Stimulated activated effector memory CD8-positive, alpha-beta T cell treated with anti-CD3 and anti-CD28 coated beads, Interleukin-12 subunit alpha, Interleukin-12 subunit beta, amount 100 ng/mL, for 72 hours (primary cell): ENCODE measurements at regions not wholly inside any gene's neighbourhood (a gene's known extent, or its start where the extent isn't known, plus 50 kb on each side); places are given as distances from the start of the nearest gene placed in this dataset.

ENCODE experiments used
- ATAC-seq: fragments of 150-1000 bp; cut with Tn5 transposase; 2 replicates; pipeline ENCODE4 v1.10.0; 2021
- DNase-seq, 2 donors: peaks; one replicate each; pipeline ENCODE4 v3.0.0; 2021 to 2022; ENCODE audit warnings: low spot score in 2 of 2
- H3K27ac Mint-ChIP-seq: one replicate; pipeline ENCODE4 v1.8.0; 2022; ENCODE audit warnings: mild to moderate bottlenecking, mixed read lengths
- H3K36me3 Mint-ChIP-seq: one replicate; pipeline ENCODE4 v1.8.0; 2022; ENCODE audit warnings: mild to moderate bottlenecking, mixed read lengths
- H3K4me1 Mint-ChIP-seq: one replicate; pipeline ENCODE4 v1.8.0; 2022; ENCODE audit warnings: mixed read lengths
- H3K4me3 Mint-ChIP-seq: one replicate; pipeline ENCODE4 v1.8.0; 2022; ENCODE audit warnings: mild to moderate bottlenecking, mixed read lengths
- H3K9me3 Mint-ChIP-seq: one replicate; pipeline ENCODE4 v1.8.0; 2022; ENCODE audit warnings: mixed read lengths

DNA sequence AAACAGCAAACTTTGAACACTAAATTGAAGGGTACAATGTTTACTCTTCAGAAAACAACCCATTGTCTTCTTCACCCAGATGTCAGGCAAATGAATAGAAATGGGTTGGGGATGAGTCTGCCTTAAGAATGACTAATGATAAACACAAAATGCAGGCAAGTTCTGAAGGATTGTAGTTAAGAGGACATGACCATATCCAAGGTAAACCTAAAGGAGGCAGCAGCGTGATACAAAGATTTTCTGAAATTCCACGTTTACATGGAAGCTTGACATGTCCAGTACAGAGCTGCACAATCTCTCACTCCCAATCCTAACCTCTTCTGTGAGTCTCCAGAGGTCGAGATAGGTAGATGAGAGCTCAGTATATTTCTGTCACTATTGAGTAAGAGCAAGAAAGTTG lies 1263.2 kb upstream of the CDH6 start:
- Mint-ChIP-seq H3K9me3 (peaks cover 8% of the 10 kb centered on the region), H3K27ac (no peak overlapping the region), H3K4me3 (no peak overlapping the region), H3K4me1 (no peaks in the 10 kb centered on the region), H3K36me3 (no peaks in the 10 kb centered on the region)
- DNase-seq: no peak
- no peak for ATAC-seq

DNA sequence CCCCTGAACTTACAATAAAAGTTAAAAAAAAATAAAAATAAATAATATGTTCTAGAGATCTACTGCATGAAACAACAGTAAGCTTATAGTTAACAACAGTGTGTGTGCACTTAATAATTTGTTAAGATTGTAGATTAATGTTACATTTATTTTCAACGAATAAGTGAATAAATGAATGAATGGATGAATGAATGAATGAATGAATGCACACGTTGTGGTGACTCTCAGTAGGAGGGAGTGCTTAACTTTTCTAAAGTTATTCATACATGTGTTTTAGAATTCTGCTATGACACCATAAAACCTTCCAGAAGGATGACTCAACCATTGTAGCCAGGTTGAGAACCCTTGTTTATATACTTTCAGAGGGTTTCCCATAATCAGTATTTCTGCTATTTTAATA lies 1269.4 kb upstream of the CDH6 start:
- no peak overlapping the region for H3K27ac Mint-ChIP-seq
- DNase-seq (no peak), ATAC-seq (no peak)
- peaks cover 15% of the 10 kb centered on the region for H3K9me3 Mint-ChIP-seq
- no peak overlapping the region for H3K4me3 Mint-ChIP-seq
- no peaks in the 10 kb centered on the region for H3K36me3 Mint-ChIP-seq
- no peaks in the 10 kb centered on the region for H3K4me1 Mint-ChIP-seq

DNA sequence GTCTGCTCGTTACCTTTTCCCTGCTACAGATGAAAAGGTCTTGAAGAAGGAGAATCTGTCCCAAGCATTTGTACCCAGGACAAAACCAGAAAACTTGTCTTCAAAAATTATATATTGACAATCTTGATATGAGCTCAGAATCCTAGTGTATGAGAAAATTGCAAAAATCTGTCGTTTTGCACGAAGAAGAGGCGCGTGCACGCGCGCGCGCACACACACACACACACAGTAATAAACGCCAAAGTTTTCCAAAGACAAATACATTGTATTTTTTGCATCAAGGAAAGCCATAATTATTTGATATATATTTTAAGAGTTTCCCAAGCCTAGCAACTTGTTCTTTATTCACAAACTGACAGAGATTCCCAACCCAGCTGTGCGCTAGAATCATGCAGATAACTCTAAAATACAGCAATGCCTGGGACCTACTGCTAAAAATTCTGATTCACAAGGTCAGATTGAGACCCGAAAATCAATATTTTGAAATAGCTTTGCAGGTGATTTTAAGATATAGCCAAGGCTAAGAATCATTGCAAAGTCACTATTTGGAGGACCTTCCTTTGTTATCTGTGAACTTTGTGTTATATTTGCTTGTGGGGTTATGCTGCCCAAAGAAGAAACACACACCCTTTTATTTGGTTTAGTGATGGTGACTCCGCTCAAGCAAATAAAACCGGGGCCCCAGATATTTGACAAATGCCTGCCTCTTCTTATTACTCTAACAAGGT lies 1287.7 kb upstream of the CDH6 start:
- no peaks in the 10 kb centered on the region for H3K4me1 Mint-ChIP-seq

DNA sequence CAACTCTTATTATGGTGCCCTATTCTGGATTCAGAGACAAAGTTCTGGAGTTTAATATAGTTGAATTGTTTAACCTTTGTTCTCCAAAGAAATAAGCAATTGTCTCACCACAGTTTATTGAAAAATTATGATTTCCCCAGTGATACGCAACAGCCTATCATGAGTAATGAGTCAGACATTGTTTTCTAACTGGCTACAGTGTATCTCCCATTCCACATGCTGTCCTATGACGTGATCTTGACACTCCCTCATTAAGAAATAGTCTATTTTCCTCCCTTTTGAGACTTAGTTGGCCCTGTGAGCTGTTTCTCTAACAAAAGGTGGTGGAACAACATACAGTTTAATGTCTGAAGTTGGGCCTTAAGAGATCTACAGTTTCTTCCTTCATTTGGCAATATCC lies 1290.6 kb upstream of the CDH6 start:
- ATAC-seq: no peak
- no peak overlapping the region for H3K4me3 Mint-ChIP-seq
- H3K27ac Mint-ChIP-seq: no peak overlapping the region
- DNase-seq: no peak
- no peaks in the 10 kb centered on the region for H3K4me1 Mint-ChIP-seq
- no peaks in the 10 kb centered on the region for H3K36me3 Mint-ChIP-seq
- peaks cover 11% of the 10 kb centered on the region for H3K9me3 Mint-ChIP-seq

More for the DNA sequence above, 1287.7 kb upstream of the CDH6 start:
- peaks cover 9% of the 10 kb centered on the region for H3K9me3 Mint-ChIP-seq
- H3K4me3 Mint-ChIP-seq: no peak overlapping the region
- ATAC-seq (no peak), DNase-seq (no peak)
- H3K36me3 Mint-ChIP-seq: no peaks in the 10 kb centered on the region
- no peak overlapping the region for H3K27ac Mint-ChIP-seq

DNA sequence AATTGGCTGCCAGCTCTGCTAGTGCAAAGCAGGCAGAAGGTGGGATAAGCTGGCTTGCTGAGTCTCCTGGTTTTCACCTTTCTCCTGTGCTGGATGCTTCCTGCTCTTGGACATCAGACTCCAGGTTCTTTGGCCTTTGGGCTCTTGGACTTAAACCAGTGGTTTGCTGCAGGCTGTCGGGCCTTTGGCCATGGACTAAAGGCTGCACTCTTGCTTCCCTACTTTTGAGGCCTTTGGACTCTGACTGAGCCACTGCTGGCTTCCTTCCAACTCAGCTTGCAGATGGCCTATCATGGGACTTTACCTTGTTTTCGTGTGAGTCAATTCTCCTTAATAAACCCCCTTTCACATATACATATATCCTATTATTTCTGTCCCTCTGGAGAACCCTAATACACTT lies 1293.9 kb upstream of the CDH6 start:
- Mint-ChIP-seq H3K4me1 (no peaks in the 10 kb centered on the region), H3K9me3 (peaks cover 12% of the 10 kb centered on the region), H3K36me3 (no peaks in the 10 kb centered on the region), H3K27ac (no peak overlapping the region), H3K4me3 (no peak overlapping the region)
- DNase-seq (no peak), ATAC-seq (no peak)

DNA sequence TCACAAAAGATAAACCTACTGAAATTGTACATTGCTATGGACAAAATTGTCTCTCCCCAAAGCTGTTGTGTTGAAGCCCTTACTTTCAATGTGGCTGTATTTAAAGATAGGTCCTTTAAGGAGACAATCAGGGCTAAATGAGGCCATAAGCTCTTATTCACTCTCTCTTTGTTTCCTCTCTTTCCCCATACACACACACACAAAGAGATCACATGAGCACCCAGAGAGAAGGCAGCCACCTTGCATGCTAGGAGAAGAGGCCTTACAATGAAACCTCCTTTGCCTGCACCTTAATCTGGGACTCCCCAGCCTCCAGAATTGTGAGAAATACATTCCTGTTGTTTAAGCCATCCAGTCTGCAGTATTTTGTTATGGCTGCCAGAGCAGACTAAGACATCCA lies 1295.6 kb upstream of the CDH6 start:
- peaks cover 16% of the 10 kb centered on the region for H3K9me3 Mint-ChIP-seq
- no peaks in the 10 kb centered on the region for H3K4me1 Mint-ChIP-seq
- H3K27ac Mint-ChIP-seq: no peak overlapping the region
- DNase-seq (no peak), ATAC-seq (no peak)
- no peak overlapping the region for H3K4me3 Mint-ChIP-seq
- no peaks in the 10 kb centered on the region for H3K36me3 Mint-ChIP-seq

DNA sequence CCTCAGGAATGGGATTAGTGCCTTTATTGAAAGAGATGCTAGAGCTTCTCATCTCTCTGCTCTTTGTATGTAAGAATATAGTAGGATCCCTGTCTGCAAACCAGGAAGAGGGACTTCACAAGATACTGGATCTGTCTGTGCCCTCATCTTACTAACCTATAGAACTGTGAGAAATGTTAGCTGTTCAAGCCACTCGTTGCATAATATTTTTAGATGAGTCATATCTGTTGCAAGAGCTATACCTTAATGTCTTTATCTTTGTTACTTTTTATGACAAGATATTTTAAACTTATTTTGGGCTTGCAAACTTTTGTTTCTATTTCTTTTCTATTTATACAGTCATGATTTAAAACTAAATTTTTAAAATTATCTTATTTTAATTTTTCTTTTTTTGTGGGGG lies 1296.8 kb upstream of the CDH6 start:
- no peak overlapping the region for H3K27ac Mint-ChIP-seq
- H3K4me1 Mint-ChIP-seq: no peaks in the 10 kb centered on the region
- no peak overlapping the region for H3K4me3 Mint-ChIP-seq
- H3K36me3 Mint-ChIP-seq: no peaks in the 10 kb centered on the region
- H3K9me3 Mint-ChIP-seq: peaks cover 24% of the 10 kb centered on the region
- no peak for DNase-seq
- ATAC-seq: no peak

DNA sequence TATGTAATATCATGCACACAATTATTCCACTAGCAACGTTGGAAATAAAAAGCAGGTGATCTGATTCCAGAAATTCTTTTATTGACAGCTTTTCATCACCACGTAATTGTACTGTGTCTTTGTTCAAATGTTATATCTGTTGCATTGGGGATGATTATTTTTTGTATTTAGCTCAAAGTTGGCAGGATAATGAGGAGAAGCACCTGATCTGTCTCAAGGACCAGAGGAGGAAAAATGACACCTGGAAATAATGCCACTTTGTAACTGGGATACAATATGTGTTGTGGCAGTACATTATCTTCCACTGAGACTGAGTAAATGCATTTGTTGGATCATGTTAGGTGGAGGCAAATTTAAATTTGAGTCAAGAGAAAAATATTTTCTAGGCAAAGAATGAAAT lies 1298.8 kb upstream of the CDH6 start:
- Mint-ChIP-seq H3K9me3 (peaks cover 24% of the 10 kb centered on the region), H3K4me3 (no peak overlapping the region), H3K36me3 (no peaks in the 10 kb centered on the region), H3K27ac (no peak overlapping the region), H3K4me1 (no peaks in the 10 kb centered on the region)
- no peak for ATAC-seq
- no peak for DNase-seq

DNA sequence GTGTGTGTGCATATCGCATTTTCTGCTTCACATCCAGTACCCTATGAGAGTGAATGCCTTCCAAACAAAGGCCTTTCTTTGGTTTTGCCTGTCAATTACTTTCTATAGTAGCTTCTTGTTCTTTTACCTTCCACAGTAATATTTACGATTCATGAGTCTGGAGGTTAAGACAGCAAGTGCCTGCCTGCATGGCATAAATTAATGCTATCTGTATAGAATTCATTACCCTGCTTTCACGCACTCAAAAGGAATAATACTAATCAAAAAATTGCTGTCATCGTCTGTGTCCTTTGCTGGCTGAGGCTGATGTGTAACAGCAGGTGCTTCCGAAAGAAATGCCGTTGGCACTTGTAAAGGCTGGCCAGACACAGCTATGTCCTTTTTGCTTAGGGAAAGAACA lies 1304.4 kb upstream of the CDH6 start:
- Mint-ChIP-seq H3K27ac (no peak overlapping the region), H3K4me1 (no peaks in the 10 kb centered on the region), H3K9me3 (peaks cover 23% of the 10 kb centered on the region), H3K4me3 (no peak overlapping the region), H3K36me3 (no peaks in the 10 kb centered on the region)
- no peak for ATAC-seq
- DNase-seq: no peak

DNA sequence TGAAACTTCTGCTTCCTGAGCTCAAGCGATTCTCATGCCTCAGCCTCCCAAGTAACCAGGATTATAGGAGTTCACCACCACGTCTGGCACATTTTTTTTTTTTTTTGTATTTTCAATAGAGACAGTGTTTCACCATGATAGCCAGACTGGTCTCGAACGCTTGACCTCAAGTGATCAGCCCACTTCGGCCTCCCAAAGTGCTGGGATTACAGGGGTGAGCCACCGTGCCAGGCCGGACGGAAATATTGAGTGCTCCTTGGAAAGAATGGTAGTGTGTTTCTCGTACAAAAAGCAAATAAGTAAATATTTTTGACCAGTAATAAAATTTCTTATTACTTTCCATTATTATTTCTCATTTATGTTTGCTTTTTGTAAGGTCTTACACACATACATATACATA lies 1307.9 kb upstream of the CDH6 start:
- ATAC-seq (no peak), DNase-seq (no peak)
- no peak overlapping the region for H3K4me3 Mint-ChIP-seq
- H3K4me1 Mint-ChIP-seq: no peaks in the 10 kb centered on the region
- peaks cover 23% of the 10 kb centered on the region for H3K9me3 Mint-ChIP-seq
- H3K36me3 Mint-ChIP-seq: no peaks in the 10 kb centered on the region
- H3K27ac Mint-ChIP-seq: no peak overlapping the region

DNA sequence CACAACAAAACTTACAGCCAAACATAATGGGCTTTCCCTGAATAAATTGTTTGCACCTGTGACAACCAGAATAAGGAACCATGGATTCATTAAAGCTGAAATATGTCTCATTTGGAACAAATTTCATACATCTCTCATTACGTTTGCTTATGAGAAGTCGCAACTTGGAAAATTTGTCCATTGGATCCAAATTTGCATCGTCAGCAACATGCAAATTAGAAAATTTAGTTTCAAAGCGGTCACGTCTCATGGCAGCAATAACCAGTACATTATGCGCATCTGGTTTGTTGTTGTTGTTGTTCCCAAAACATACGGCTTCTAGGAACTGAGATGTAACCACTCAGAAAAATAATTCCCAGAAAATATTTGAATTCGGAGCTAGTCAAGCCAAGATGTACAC lies 1311.5 kb upstream of the CDH6 start:
- Mint-ChIP-seq H3K4me3 (no peak overlapping the region), H3K36me3 (no peaks in the 10 kb centered on the region), H3K4me1 (no peaks in the 10 kb centered on the region), H3K9me3 (peaks cover 16% of the 10 kb centered on the region), H3K27ac (no peak overlapping the region)
- ATAC-seq (no peak), DNase-seq (no peak)

DNA sequence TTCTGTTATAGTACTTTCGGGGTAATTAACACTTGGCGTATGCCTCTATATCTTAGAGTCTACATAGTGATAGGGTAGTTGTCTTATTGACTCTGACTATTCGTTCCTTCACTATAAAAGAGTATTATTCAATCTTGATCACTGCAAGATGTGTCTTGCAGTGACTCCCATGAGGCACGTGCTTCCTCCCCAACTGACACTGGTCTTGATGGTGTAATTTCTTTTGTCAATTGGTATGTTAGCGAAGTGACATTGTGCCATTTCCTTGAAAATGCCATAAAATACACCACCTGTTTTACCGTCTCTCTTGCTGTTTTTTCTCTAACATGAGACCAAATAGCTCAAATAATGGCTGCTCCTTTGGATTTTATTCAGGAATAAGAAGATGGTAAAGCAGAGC lies 1314.1 kb upstream of the CDH6 start:
- DNase-seq: no peak

DNA sequence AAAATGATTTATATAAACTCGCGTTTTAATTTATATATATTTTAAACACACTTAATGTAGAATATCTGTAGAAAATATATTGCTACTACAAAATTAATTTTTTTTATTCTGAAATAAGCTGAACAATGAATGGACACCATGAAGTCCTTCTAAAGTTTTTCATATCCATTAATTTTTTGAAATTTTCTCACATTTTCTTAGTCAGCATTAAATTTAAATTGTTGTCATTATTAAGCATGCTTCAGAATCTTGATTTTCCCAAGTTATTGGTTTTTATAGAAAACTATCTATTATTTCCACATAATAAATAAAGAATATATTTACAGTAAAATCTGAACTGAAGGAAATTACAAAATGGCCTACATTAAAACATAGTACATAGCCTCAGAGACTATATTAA lies 1314.9 kb upstream of the CDH6 start:
- ATAC-seq (no peak), DNase-seq (no peak)
- H3K27ac Mint-ChIP-seq: no peak overlapping the region
- no peaks in the 10 kb centered on the region for H3K36me3 Mint-ChIP-seq
- H3K4me1 Mint-ChIP-seq: no peaks in the 10 kb centered on the region
- peaks cover 16% of the 10 kb centered on the region for H3K9me3 Mint-ChIP-seq
- H3K4me3 Mint-ChIP-seq: no peak overlapping the region

More for the DNA sequence above, 1314.1 kb upstream of the CDH6 start:
- ATAC-seq: no peak
- peaks cover 16% of the 10 kb centered on the region for H3K9me3 Mint-ChIP-seq
- no peaks in the 10 kb centered on the region for H3K4me1 Mint-ChIP-seq
- no peak overlapping the region for H3K27ac Mint-ChIP-seq
- H3K4me3 Mint-ChIP-seq: no peak overlapping the region
- no peaks in the 10 kb centered on the region for H3K36me3 Mint-ChIP-seq

DNA sequence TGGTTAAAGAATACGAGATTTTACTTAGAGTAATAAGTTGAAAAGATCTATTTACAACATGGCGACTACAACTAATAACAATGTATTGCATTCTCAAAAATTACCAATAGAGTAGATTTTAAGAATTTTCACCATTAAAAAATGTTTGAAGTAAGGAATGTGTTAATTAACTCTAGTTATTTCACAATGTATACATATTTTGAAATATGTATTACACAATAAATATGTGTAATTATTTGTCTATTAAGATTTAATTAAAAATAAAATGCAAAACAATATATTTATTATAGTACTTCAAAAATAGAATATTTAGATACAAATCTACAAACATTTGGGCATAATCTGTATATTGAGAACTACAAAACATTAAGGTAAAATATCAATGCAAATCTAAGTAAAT lies 1326.3 kb upstream of the CDH6 start:
- no peaks in the 10 kb centered on the region for H3K4me1 Mint-ChIP-seq
- no peak overlapping the region for H3K27ac Mint-ChIP-seq
- H3K36me3 Mint-ChIP-seq: no peaks in the 10 kb centered on the region
- H3K9me3 Mint-ChIP-seq: peaks cover 11% of the 10 kb centered on the region
- no peak overlapping the region for H3K4me3 Mint-ChIP-seq
- ATAC-seq (no peak), DNase-seq (no peak)

DNA sequence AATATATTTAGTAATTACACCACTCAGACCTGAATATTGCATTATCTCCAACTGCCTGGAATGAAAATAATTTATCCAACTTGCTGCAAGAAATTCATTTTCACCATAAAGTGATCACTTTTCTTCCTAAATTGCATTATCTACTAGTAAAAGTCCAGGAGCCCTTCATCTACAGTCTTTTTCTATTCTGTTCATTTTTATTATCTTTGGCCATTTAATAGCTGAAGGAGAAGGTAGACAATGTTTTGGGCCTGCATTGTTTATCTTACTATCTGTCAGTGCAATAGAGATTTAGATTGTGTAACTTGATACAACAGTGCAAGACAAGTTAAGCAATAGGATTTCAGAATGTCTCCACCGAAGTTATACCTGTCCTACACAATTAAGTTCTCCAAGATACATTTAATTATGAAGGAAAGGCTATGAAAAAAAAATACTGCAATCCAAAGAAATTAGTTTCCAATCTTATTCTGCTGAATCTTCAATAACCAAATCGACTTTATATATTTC lies 1339.7 kb upstream of the CDH6 start:
- no peak for DNase-seq

DNA sequence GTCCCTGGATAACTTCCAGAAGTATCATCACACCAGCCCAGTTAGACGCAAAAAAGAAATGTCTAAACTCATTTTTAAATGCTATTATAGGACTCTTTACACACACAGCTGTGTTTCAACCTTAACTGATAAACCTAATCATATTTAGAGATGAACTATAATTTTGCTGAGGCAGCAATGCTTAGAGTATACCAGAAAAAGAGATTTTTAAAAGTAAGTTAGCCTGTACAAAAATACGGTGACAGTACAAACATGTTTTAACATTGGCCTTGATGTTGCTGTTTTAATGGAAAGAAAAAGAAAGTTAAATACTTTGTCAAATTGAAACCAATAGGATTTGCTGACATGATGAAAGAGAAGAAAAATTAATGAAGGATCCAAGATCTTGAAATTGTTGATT lies 1341.2 kb upstream of the CDH6 start:
- Mint-ChIP-seq H3K9me3 (peaks cover 29% of the 10 kb centered on the region), H3K27ac (no peak overlapping the region), H3K4me3 (no peak overlapping the region), H3K4me1 (no peaks in the 10 kb centered on the region), H3K36me3 (no peaks in the 10 kb centered on the region)
- DNase-seq (no peak), ATAC-seq (no peak)

More for the DNA sequence above, 1339.7 kb upstream of the CDH6 start:
- H3K4me3 Mint-ChIP-seq: no peak overlapping the region
- no peaks in the 10 kb centered on the region for H3K4me1 Mint-ChIP-seq
- ATAC-seq: no peak
- H3K36me3 Mint-ChIP-seq: no peaks in the 10 kb centered on the region
- H3K9me3 Mint-ChIP-seq: peaks cover 24% of the 10 kb centered on the region
- no peak overlapping the region for H3K27ac Mint-ChIP-seq

DNA sequence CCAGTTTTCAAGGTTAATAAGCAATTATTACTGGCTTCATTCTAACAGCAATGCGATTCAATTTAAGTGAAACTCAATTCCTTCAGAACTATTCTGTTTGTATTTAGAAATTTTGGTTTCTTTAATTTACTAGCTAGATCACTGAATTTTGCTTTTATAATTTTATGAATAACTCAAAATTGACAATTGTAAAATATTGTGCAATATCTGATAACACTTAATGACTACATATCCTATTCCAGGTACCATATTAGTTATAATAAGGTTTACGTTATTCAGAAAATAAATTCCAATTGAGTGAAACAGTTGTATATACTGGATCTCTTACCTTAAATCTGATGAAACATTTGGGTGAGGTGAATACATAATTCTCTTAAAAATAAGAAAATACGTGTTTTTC lies 1348.3 kb upstream of the CDH6 start:
- Mint-ChIP-seq H3K4me3 (no peak overlapping the region), H3K9me3 (peaks cover 22% of the 10 kb centered on the region), H3K27ac (no peak overlapping the region), H3K4me1 (no peaks in the 10 kb centered on the region), H3K36me3 (no peaks in the 10 kb centered on the region)
- DNase-seq (no peak), ATAC-seq (no peak)
